ENCODE measurements at regions not wholly inside any gene's neighbourhood (a gene's known extent, or its start where the extent isn't known, plus 50 kb on each side); places are given as distances from the start of the nearest gene placed in this dataset.

DNA sequence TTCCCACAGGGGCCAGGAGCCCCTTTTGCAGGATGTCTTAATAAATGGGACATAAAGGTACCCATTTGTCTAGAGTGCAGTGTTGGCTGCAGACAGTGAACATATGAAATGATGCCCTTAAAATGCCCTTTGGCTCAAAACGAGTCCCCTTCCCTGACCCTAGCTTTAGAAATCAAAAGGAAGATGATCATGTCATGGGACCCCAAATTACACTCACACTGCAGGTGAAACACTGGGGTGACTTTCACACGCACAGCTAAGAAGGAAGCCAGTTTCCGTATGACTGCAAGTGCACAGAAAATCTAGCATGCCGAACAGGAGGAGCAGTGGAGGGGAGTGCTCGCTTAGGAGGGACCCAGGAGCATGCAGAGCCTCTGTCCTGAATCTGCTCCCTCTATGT is 154.5 kb upstream of the KLF14 start:
- TF ChIP-seq, protein P1, sequence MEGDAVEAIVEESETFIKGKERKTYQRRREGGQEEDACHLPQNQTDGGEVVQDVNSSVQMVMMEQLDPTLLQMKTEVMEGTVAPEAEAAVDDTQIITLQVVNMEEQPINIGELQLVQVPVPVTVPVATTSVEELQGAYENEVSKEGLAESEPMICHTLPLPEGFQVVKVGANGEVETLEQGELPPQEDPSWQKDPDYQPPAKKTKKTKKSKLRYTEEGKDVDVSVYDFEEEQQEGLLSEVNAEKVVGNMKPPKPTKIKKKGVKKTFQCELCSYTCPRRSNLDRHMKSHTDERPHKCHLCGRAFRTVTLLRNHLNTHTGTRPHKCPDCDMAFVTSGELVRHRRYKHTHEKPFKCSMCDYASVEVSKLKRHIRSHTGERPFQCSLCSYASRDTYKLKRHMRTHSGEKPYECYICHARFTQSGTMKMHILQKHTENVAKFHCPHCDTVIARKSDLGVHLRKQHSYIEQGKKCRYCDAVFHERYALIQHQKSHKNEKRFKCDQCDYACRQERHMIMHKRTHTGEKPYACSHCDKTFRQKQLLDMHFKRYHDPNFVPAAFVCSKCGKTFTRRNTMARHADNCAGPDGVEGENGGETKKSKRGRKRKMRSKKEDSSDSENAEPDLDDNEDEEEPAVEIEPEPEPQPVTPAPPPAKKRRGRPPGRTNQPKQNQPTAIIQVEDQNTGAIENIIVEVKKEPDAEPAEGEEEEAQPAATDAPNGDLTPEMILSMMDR (conservative IDR thresholded peaks at IDR 0.05; ENCODE audit: low read depth, low read length): no peak
- H3K4me3 ChIP-seq (ENCODE audit: low read depth, low read length): no peak overlapping the region
- DNase-seq (ENCODE audit: low read depth): no peak

DNA sequence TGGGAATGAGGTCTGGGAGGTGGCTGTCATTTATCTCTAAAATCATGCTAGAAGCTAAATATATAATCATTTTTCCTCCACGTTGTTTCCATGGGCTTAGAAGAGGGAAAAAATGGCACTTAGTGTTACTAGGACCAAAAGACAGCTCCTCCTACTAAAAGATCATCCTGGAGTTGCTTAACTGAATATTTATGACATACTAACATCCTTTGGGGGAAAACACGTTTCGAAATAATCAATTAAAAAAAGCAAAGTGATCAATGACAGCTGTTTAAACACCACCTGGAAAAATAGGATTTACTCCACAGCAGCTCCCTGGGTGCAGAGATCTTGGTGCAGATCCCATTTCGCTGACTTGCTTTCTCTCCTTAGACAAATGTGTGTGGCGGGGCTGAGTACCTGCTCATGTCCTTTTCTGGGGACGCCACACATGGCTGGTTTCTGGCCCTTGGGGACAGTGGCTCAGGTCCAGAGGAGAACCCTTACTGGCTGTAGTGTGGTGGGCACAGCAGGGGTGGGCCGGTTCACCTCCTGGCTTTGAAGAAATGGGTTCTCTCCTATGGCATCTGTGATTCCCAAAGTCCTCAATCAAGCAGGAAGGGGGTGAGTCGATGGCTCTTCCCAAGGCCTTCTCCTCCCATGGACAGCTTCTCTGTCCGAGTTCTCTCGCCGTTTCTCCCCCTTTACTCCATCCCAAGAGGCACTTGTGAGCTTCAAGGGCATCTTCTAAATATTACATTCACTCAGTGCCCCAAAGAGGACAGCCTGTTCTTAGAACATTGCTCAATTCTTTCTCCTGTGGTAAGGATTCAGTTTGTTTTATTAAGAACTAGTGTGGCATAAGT is 156.4 kb upstream of the KLF14 start:
- no peak overlapping the region for H3K4me3 ChIP-seq (ENCODE audit: low read depth, low read length)
- DNase-seq (ENCODE audit: low read depth): peak; percentile 91

DNA sequence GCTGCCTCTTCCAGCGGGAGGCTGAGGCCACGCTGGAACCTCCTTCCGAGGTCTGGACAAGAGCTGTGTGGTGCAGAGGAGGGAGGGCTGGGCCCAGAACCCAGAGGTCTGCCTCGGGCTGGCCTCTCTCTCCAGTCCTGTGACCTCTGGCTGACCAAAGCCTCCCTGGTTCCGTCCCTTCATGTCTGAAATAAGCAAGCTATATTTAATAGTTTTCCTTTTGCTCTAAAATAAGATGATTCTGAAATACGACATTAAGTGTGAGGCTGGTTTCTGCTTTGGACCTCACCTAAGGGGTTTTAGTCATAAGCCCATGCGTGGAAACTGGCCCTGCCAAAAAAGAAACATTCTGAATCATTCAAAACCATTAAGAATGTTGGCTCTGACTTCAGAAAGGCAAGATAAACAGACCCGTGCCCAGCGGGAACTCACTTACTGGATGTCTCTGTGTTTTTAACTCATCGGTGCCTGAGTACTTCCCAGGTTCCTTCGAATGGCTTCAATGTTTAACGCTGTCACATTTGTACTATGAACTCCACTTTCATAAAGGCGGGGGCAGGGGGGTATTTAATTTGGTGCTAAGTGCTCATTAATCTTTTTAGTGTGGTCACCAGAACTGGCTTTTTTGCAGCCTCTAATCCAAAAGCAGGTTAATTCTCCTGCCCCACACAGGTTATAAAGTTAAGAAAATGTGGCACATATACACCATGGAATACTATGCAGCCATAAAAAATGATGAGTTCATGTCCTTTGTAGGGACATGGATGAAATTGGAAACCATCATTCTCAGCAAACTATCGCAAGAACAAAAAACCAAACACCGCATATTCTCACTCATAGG is 157.5 kb upstream of the KLF14 start:
- peak; percentile 98 for DNase-seq (ENCODE audit: low read depth)
- H3K4me3 ChIP-seq (ENCODE audit: low read depth, low read length): peak overlapping the region; percentile 15
- TF ChIP-seq, protein P1 (conservative IDR thresholded peaks at IDR 0.05; ENCODE audit: low read depth, low read length): no peak

More for the DNA sequence above, 156.4 kb upstream of the KLF14 start:
- TF ChIP-seq, protein P1 (conservative IDR thresholded peaks at IDR 0.05; ENCODE audit: low read depth, low read length): no peak

DNA sequence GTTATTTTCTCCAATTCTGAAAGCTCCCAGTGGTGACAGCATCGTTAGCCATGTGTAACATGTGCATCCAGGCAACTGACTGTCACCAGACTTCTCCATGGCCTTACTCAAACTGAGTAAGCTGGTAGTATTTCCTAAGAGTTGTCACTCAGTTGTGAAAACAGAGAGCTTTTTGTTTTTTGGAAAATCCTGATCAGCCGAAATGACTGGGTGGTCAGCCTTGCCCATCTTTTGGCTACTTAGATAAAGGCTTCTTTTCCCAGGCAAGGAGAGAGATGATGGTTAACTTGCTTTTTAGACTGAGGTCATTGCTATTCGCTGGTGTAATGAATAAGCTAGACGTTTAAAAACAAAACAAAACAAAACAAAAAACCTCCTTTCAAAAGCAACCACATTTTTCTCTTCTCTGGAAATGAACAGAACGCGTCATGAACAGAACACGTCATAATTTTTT is 159.5 kb upstream of the KLF14 start:
- TF ChIP-seq, protein P1 (conservative IDR thresholded peaks at IDR 0.05; ENCODE audit: low read depth, low read length): no peak
- no peak overlapping the region for H3K4me3 ChIP-seq (ENCODE audit: low read depth, low read length)
- DNase-seq (ENCODE audit: low read depth): peak; percentile 68

DNA sequence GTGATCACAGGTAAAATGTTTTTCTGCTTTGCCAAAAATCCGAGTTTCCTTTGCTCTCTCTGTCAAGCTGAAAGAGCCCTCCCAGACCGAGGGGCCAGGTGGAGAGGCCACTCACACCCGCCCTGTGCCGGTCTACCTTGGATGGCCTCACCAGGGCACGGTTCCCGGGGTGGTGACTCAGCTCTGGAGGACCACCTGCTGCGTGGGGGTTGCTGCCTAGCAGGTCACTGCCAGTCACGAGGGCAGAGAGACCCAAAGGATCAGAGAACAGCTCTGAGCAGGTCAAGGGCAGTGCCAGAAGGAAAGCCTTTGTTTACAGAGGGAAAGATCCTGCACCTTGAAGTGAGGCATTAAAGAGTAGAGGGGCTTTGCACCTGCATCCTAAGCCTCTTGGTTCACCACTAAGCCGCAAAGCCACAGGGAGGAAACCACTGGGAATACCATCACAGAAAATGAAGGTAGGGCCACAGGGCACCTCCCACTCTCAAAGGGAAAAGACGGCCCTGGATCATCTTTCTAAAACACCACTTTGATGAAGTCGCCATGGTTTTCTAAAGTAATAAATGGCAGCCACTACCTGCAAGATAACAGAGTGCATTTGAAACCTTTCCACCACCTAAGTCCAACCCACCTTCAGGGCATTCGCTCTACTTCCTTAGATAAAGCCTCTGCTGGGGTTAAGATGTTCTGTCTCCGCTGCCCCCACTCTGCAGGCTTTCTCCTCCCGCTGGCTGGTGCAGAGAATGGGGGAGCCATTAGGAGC is 160.3 kb upstream of the KLF14 start:
- no peak overlapping the region for H3K4me3 ChIP-seq (ENCODE audit: low read depth, low read length)
- peak; percentile 76 for DNase-seq (ENCODE audit: low read depth)
- TF ChIP-seq, protein P1 (conservative IDR thresholded peaks at IDR 0.05; ENCODE audit: low read depth, low read length): no peak

DNA sequence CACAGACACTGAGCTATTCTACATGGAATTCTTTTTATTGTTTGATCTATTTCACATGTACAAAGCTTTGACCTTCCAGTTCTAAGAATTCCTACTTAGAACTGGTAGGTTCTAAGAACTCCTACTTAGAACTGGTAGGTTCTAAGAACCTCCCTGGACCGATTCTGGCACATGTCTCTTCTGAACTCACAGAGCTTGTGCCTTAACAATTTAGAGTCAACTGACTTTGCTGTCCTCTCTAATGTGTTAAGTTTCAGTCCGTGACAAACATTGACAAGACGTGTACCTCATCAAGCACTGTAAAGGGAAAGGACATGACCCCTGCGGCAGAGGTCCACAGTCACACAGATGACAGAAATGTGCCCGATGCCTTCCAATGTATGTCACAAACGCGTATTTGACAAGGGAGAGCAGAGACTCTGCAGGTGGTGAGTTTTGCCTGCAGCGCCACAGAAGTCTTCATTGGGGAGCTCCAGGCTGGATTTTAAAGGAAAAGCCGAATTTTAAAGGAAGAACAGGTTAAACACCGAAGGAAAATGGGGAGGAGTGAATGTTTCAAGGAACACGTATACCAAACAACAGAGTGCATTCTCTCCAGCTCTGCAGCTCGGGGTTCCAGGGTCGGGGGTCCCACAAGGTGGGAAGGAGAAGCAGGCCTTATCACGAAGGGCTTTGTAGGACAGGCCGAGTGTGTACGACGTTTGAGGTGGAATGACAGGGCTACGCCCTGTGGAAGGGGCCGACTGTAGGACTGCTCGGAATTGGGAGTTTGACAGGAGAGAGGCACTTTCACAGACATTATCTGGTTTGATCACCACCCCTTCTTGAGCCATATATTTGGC is 161.1 kb upstream of the KLF14 start:
- TF ChIP-seq, protein P1 (conservative IDR thresholded peaks at IDR 0.05; ENCODE audit: low read depth, low read length): no peak
- H3K4me3 ChIP-seq (ENCODE audit: low read depth, low read length): no peak overlapping the region
- no peak for DNase-seq (ENCODE audit: low read depth)
